Cardiac muscle cell (in vitro differentiated cells and primary cell): ENCODE measurements at regions not wholly inside any gene's neighbourhood (a gene's known extent, or its start where the extent isn't known, plus 50 kb on each side); places are given as distances from the start of the nearest gene placed in this dataset.

Experiments used
- DNase-seq, 2 donors: peaks; one replicate each; pipeline versions ENCODE4 v3.0.0 to v3.0.0-alpha.2; 2010 to 2017; ENCODE audit warnings: low read depth in 1 of 2, low spot score in 1 of 2
- H3K27ac ChIP-seq: fragments of 200-600 bp; sonication (generic); 2 replicates; pipeline ENCODE4 v1.5.1; 2016
- H3K27me3 ChIP-seq: fragments of 200-600 bp; sonication (generic); 2 replicates; pipeline ENCODE4 v1.6.0; 2016; ENCODE audit warnings: control low read depth
- H3K36me3 ChIP-seq: fragments of 200-600 bp; sonication (generic); 2 replicates; pipeline ENCODE4 v1.5.1; 2016; ENCODE audit warnings: control low read depth
- H3K4me1 ChIP-seq: fragments of 200-600 bp; sonication (generic); 2 replicates; pipeline ENCODE4 v1.8.1; 2017; ENCODE audit warnings: low read depth, mild to moderate bottlenecking, mixed run types
- H3K4me3 ChIP-seq: fragments of 200-600 bp; sonication (generic); 2 replicates; pipeline ENCODE4 v1.5.1; 2016; ENCODE audit warnings: mild to moderate bottlenecking
- H3K9me3 ChIP-seq: fragments of 200-600 bp; sonication (generic); 2 replicates; pipeline ENCODE4 v1.5.1; 2017; ENCODE audit warnings: low read depth, mild to moderate bottlenecking, control low read depth
- CTCF ChIP-seq: IDR thresholded peaks from 2 replicates; pipeline ENCODE4 v1.5.1; 2012; ENCODE audit warnings: low read depth, mild to moderate bottlenecking, low read length

- Histone ChIP-seq H3K4me3 (no peak overlapping the region), H3K27me3 (no peaks in the 10 kb centered on the region), H3K36me3 (no peaks in the 10 kb centered on the region), H3K4me1 (no peaks in the 10 kb centered on the region), H3K9me3 (no peaks in the 10 kb centered on the region), H3K27ac (no peak overlapping the region)
- DNase-seq, result no peak
- TF ChIP-seq CTCF, result no peak
These were observed 180.2 kb upstream of the MYL2 start for GRCh38 chr12:111100554-111100953.

DNA sequence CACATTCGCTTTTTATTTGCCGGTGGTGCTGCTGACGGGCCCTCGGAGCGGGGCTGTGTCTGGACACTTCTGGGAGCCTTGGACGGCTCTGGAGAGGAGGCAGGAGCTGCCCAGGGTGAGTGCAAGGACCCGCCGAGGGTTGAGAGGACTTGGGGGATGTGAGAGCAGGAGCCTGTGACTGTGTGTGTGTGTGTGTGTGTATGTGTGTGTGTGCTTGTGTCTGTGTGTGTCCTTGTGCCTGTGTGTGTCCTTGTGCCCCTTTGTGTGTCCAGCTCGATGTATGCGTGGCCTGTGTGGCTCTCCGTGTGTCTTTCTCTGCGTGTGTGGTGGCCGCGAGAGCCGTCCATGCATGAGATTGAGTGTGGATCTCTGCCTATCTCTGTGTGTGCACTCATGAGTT is 179.6 kb upstream of the MYL2 start:
- no peaks in the 10 kb centered on the region for H3K9me3 ChIP-seq
- no peaks in the 10 kb centered on the region for H3K36me3 ChIP-seq
- no peak for DNase-seq

GRCh38 chr12:111099186-111099585 is 178.8 kb upstream of the MYL2 start:
- Histone ChIP-seq H3K4me3 (no peak overlapping the region), H3K9me3 (no peaks in the 10 kb centered on the region), H3K4me1 (no peaks in the 10 kb centered on the region), H3K36me3 (no peaks in the 10 kb centered on the region), H3K27ac (no peak overlapping the region), H3K27me3 (no peaks in the 10 kb centered on the region)
- DNase-seq, result no peak
- no peak for TF ChIP-seq CTCF

More for the DNA sequence above, 179.6 kb upstream of the MYL2 start:
- H3K27me3 ChIP-seq, result no peaks in the 10 kb centered on the region
- no peak overlapping the region for H3K4me3 ChIP-seq
- no peaks in the 10 kb centered on the region for H3K4me1 ChIP-seq
- TF ChIP-seq CTCF, result no peak
- no peak overlapping the region for H3K27ac ChIP-seq

DNA sequence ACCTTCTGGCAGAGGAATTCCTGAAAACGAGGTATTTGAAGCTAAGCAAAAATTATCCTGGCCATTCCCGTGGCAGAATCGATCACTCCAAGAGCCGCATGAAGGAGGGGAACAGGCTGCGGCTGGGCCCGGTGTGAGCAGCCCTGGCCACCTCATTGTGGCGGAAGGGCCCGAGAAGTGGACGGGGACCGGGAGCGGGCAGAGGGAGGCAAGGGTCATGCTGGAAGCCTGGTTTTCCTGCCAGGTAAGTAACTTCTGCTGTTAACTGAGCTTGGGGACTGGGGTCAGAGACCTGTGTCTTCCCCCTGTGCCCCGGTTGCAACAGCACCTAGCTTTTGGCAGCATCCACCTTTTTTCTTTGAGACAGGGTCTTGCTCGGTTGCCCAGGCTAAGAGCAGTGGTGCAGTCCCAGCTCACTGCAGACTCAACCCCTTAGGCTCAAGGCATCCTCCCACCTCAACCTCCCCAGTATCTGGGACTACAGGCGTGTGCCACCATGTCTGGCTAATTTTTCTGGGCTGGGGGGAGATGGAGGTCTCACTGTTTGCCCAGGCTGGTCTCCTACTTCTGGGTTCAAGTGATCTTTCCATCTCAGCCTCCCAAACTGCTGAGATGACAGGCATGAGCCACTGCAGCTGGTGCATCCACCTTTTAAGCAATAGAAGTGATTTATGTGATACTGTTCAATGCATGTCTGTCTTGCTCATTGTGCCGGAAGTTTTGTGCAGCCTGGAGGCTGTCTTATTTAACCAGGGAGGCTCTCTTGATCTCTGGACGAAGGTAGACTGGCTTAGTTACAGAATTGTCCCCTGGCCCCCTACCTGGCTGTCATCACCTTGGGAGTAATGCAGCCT is 174.0 kb upstream of the MYL2 start:
- no peak for TF ChIP-seq CTCF
- no peaks in the 10 kb centered on the region for H3K27me3 ChIP-seq
- no peak overlapping the region for H3K27ac ChIP-seq
- H3K36me3 ChIP-seq, result no peaks in the 10 kb centered on the region
- no peak for DNase-seq
- peaks cover 10% of the 10 kb centered on the region for H3K4me1 ChIP-seq
- H3K9me3 ChIP-seq, result no peaks in the 10 kb centered on the region
- no peak overlapping the region for H3K4me3 ChIP-seq

DNA sequence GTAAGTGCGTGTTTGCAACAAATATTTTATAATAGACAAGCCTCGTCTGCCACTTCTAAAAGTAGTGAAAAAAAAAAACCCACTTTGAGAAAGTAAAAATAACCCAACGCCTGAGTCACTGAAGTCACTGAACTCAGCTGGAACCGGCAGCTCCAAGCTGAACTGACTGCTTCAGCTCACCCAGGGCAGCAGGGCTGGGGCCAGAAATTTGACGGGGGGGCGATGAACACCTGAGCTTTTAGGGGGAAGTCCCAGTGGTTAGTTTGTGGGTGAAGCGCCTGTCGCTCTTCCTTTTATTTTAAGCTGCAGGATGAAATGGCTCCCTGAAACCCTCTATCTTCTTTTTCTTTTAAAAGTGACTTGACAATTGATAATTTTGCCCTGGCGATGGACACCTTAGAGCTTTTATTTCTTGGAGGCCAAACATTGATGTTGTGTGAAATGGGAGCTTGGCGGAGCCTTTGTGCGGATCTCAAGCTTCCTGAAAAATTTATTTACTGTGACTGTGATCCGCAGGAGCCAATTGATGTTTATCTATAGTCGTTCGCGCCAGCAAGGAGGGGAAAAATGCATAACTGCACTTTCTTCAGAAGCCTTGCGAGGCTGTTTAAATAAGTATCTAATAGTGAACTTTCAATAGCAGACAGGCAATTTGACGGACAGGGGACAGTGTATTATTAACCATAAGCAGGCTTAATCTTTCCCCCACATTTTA is 173.2 kb upstream of the MYL2 start:
- Histone ChIP-seq H3K4me1 (peaks cover 10% of the 10 kb centered on the region), H3K4me3 (no peak overlapping the region), H3K36me3 (no peaks in the 10 kb centered on the region), H3K27me3 (no peaks in the 10 kb centered on the region), H3K27ac (no peak overlapping the region), H3K9me3 (no peaks in the 10 kb centered on the region)
- no peak for DNase-seq
- TF ChIP-seq CTCF, result no peak
